ENCODE measurements at regions not wholly inside any gene's neighbourhood (a gene's known extent, or its start where the extent isn't known, plus 50 kb on each side); places are given as distances from the start of the nearest gene placed in this dataset.

- Mint-ChIP-seq H3K9me3 (no peaks in the 10 kb centered on the region), H3K27ac (no peak overlapping the region), H3K36me3 (ENCODE audit: insufficient read depth in 1 of 3, low read depth in 3 of 3) (no peaks in the 10 kb centered on the region), H3K4me3 (no peak overlapping the region), H3K4me1 (no peaks in the 10 kb centered on the region; a peak in 1 of 4 replicates), H3K27me3 (ENCODE audit: low read depth) (no peaks in the 10 kb centered on the region)
- no peak overlapping the region for H2BK15ac ChIP-seq (ENCODE audit: low read depth, low read length)
- H3K27ac ChIP-seq (ENCODE audit: insufficient read length, low read depth, low read length): no peak overlapping the region
- H3K27me3 ChIP-seq (ENCODE audit: insufficient read depth, low read length): no peaks in the 10 kb centered on the region
- H4K20me1 ChIP-seq (ENCODE audit: control insufficient read depth, insufficient read depth, insufficient read length): no peaks in the 10 kb centered on the region
- H2AK5ac ChIP-seq (ENCODE audit: insufficient read length, low read length): no peak overlapping the region
- no peak overlapping the region for H4K8ac ChIP-seq (replicated peaks; ENCODE audit: insufficient read length, low read depth, low read length)
- H3K4ac ChIP-seq (ENCODE audit: low read depth, low read length): no peak overlapping the region
- WGBS (ENCODE audit: extremely low coverage, insufficient read length, low lambda C conversion rate): no CpG with 5 or more reads among the region's 3 CpGs
- H3K14ac ChIP-seq (ENCODE audit: insufficient read depth, low read length): no peak overlapping the region
- no peak overlapping the region for H4K5ac ChIP-seq (ENCODE audit: insufficient read length, low read depth, low read length)
- H3K23me2 ChIP-seq (ENCODE audit: insufficient read length, low read depth, low read length, poor library complexity, severe bottlenecking): no peaks in the 10 kb centered on the region
- no peaks in the 10 kb centered on the region for H3K9me3 ChIP-seq (ENCODE audit: control insufficient read depth, low read depth, low read length)
- H3K56ac ChIP-seq (ENCODE audit: insufficient read length, low read depth, low read length): no peak overlapping the region
- H3K79me2 ChIP-seq (ENCODE audit: insufficient read depth, low read length): no peaks in the 10 kb centered on the region
- no peak overlapping the region for H3K9ac ChIP-seq (ENCODE audit: extremely low read depth, insufficient read length, low read length)
- H3K18ac ChIP-seq (ENCODE audit: insufficient read length, low read depth, low read length): no peak overlapping the region
- H2BK5ac ChIP-seq (ENCODE audit: insufficient read length, low read length): no peak overlapping the region
- no peak overlapping the region for H2BK120ac ChIP-seq (ENCODE audit: low read depth, low read length, poor library complexity, severe bottlenecking)
- H3T11ph ChIP-seq (ENCODE audit: low read length): no peak overlapping the region
- no peak overlapping the region for H2AFZ ChIP-seq (ENCODE audit: low read length)
- H4K91ac ChIP-seq (ENCODE audit: insufficient read length, low read depth, low read length): no peak overlapping the region
- no peak overlapping the region for H2BK12ac ChIP-seq (ENCODE audit: insufficient read length, low read depth, low read length)
- H3K4me1 ChIP-seq (ENCODE audit: insufficient read depth, low read length): no peaks in the 10 kb centered on the region
- H3K79me1 ChIP-seq (ENCODE audit: insufficient read depth, low read depth, low read length, poor library complexity, severe bottlenecking): no peaks in the 10 kb centered on the region
- no peak overlapping the region for H3K23ac ChIP-seq (ENCODE audit: insufficient read length, low read depth, low read length)
- no peak for DNase-seq
- no peak overlapping the region for H2BK20ac ChIP-seq (ENCODE audit: low read depth, low read length, poor library complexity, severe bottlenecking)
- no peak for TF ChIP-seq CTCF (conservative IDR thresholded peaks at IDR 0.05)
- H3K4me2 ChIP-seq (ENCODE audit: insufficient read depth, insufficient read length, low read length): no peak overlapping the region
These were observed 136.9 kb downstream of the SATB1 start for GRCh38 chr3:18288243-18288642.
